ENCODE measurements at regions not wholly inside any gene's neighbourhood (a gene's known extent, or its start where the extent isn't known, plus 50 kb on each side); places are given as distances from the start of the nearest gene placed in this dataset.
"Not testable (repeated sequence)": the region's sequence is repeated elsewhere in the genome, so short reads cannot be mapped to it uniquely, and the experiment has no call there.

DNA sequence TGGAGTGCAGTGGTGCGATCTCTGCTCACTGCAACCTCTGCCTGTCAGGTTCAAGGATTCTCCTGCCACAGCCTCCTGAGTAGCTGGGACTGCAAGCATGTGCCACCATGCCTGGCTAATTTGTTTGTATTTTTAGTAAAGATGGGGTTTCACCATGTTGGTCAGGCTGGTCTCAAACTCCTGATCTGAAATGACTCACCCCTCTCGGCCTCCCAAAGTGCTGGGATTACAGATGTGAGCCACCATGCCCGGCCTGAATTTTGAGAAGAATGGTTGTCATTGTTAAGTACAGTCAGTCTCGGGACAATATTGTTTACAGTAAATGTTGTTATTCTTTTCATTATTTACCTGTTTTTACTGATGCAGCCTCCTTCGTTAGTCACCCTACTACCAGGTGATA is 1226.2 kb upstream of the TENM3 start:
- no peaks in the 10 kb centered on the region for H3K4me1 Mint-ChIP-seq (ENCODE audit: unreplicated experiment)
- TF ChIP-seq, protein P1, sequence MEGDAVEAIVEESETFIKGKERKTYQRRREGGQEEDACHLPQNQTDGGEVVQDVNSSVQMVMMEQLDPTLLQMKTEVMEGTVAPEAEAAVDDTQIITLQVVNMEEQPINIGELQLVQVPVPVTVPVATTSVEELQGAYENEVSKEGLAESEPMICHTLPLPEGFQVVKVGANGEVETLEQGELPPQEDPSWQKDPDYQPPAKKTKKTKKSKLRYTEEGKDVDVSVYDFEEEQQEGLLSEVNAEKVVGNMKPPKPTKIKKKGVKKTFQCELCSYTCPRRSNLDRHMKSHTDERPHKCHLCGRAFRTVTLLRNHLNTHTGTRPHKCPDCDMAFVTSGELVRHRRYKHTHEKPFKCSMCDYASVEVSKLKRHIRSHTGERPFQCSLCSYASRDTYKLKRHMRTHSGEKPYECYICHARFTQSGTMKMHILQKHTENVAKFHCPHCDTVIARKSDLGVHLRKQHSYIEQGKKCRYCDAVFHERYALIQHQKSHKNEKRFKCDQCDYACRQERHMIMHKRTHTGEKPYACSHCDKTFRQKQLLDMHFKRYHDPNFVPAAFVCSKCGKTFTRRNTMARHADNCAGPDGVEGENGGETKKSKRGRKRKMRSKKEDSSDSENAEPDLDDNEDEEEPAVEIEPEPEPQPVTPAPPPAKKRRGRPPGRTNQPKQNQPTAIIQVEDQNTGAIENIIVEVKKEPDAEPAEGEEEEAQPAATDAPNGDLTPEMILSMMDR (IDR thresholded peaks at IDR 0.05; ENCODE audit: unreplicated experiment) = no peak
- no peaks in the 10 kb centered on the region for H3K9me3 Mint-ChIP-seq (ENCODE audit: unreplicated experiment)
- no peaks in the 10 kb centered on the region for H3K36me3 Mint-ChIP-seq (ENCODE audit: low read depth, unreplicated experiment)
- no peak overlapping the region for H3K4me3 Mint-ChIP-seq (ENCODE audit: unreplicated experiment)
- DNase-seq (ENCODE audit: low spot score) = no peak
- H3K27ac Mint-ChIP-seq (ENCODE audit: unreplicated experiment) = no peak overlapping the region
- H3K27me3 Mint-ChIP-seq (ENCODE audit: unreplicated experiment) = no peaks in the 10 kb centered on the region

- no peaks in the 10 kb centered on the region for H3K4me1 Mint-ChIP-seq (ENCODE audit: unreplicated experiment)
- H3K27me3 Mint-ChIP-seq (ENCODE audit: unreplicated experiment) = no peaks in the 10 kb centered on the region
- H3K9me3 Mint-ChIP-seq (ENCODE audit: unreplicated experiment) = no peaks in the 10 kb centered on the region
- no peak overlapping the region for H3K4me3 Mint-ChIP-seq (ENCODE audit: unreplicated experiment)
- H3K36me3 Mint-ChIP-seq (ENCODE audit: low read depth, unreplicated experiment) = no peaks in the 10 kb centered on the region
- H3K27ac Mint-ChIP-seq (ENCODE audit: unreplicated experiment) = no peak overlapping the region
- TF ChIP-seq, protein P1 (IDR thresholded peaks at IDR 0.05; ENCODE audit: unreplicated experiment) = no peak
- DNase-seq (ENCODE audit: low spot score) = no peak
Observed at GRCh38 chr4:181018472-181018871, 1224.7 kb upstream of the TENM3 start.

DNA sequence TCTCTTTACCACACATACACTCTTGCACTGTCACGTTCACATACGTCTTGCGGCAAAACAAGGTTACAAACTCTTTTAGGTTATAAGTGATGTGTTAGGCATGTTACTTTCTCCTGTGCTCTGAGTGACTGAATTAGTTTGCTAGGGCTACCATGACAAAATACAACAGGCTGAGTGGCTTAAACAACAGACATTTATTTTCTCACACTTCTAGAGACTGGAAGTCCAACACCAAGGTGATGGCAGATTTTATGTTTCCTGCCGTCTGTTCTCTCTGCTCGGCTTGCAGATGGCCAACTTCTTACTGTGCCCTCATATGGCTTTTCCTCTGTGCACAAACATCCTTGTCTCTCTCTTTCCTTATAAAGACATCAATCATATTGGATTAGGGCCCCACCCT is 1224.3 kb upstream of the TENM3 start:
- Mint-ChIP-seq H3K9me3 (ENCODE audit: unreplicated experiment) (no peaks in the 10 kb centered on the region), H3K4me3 (ENCODE audit: unreplicated experiment) (no peak overlapping the region), H3K4me1 (ENCODE audit: unreplicated experiment) (no peaks in the 10 kb centered on the region), H3K27ac (ENCODE audit: unreplicated experiment) (no peak overlapping the region), H3K36me3 (ENCODE audit: low read depth, unreplicated experiment) (no peaks in the 10 kb centered on the region), H3K27me3 (ENCODE audit: unreplicated experiment) (no peaks in the 10 kb centered on the region)
- DNase-seq (ENCODE audit: low spot score) = no peak
- TF ChIP-seq, protein P1 (IDR thresholded peaks at IDR 0.05; ENCODE audit: unreplicated experiment) = no peak

DNA sequence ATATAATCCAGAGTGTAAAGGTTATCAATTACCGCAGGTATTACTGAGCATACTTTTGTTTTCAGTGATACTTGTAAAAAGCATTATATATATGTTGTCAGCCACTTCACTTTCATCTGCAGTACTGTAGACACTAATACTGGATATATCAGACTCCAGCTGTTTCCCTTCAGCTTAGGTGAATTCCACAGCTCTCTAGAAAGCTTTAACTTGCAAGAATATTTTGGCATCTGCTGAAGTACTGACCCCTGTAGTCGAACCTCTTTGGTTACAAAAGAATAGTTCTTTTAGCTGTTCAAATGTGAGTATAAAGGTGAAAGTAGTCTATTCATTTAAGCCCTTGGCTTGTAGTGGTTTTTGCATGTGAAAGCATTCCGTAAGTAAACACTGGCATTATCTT is 1222.7 kb upstream of the TENM3 start:
- Mint-ChIP-seq H3K27ac (ENCODE audit: unreplicated experiment) (no peak overlapping the region), H3K36me3 (ENCODE audit: low read depth, unreplicated experiment) (no peaks in the 10 kb centered on the region), H3K4me1 (ENCODE audit: unreplicated experiment) (no peaks in the 10 kb centered on the region), H3K27me3 (ENCODE audit: unreplicated experiment) (no peaks in the 10 kb centered on the region), H3K4me3 (ENCODE audit: unreplicated experiment) (no peak overlapping the region), H3K9me3 (ENCODE audit: unreplicated experiment) (no peaks in the 10 kb centered on the region)
- TF ChIP-seq, protein P1 (IDR thresholded peaks at IDR 0.05; ENCODE audit: unreplicated experiment) = no peak
- DNase-seq (ENCODE audit: low spot score) = no peak

DNA sequence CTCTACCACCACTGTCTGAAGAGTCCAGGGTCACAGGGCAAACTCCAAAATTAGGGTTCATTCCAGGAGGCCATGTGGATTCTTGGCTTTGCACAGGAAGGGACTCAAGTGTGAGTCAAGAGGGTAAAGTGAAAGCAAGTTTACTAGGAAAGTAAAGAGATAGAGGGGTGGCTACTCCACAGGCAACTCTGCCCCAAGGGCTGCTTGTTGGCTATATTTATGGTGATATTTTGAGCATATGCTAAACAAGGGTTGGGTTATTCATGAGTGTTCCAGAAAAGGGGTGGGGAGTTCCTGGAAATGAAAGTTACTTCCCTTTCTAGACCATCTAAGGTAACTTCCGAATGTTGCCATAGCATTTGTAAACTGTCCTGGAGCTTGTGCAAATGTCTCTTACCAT is 1222.0 kb upstream of the TENM3 start:
- Mint-ChIP-seq H3K4me3 (ENCODE audit: unreplicated experiment) (no peak overlapping the region), H3K36me3 (ENCODE audit: low read depth, unreplicated experiment) (no peaks in the 10 kb centered on the region), H3K27me3 (ENCODE audit: unreplicated experiment) (no peaks in the 10 kb centered on the region), H3K27ac (ENCODE audit: unreplicated experiment) (no peak overlapping the region), H3K4me1 (ENCODE audit: unreplicated experiment) (no peaks in the 10 kb centered on the region), H3K9me3 (ENCODE audit: unreplicated experiment) (no peaks in the 10 kb centered on the region)
- DNase-seq (ENCODE audit: low spot score) = no peak
- TF ChIP-seq, protein P1 (IDR thresholded peaks at IDR 0.05; ENCODE audit: unreplicated experiment) = no peak

DNA sequence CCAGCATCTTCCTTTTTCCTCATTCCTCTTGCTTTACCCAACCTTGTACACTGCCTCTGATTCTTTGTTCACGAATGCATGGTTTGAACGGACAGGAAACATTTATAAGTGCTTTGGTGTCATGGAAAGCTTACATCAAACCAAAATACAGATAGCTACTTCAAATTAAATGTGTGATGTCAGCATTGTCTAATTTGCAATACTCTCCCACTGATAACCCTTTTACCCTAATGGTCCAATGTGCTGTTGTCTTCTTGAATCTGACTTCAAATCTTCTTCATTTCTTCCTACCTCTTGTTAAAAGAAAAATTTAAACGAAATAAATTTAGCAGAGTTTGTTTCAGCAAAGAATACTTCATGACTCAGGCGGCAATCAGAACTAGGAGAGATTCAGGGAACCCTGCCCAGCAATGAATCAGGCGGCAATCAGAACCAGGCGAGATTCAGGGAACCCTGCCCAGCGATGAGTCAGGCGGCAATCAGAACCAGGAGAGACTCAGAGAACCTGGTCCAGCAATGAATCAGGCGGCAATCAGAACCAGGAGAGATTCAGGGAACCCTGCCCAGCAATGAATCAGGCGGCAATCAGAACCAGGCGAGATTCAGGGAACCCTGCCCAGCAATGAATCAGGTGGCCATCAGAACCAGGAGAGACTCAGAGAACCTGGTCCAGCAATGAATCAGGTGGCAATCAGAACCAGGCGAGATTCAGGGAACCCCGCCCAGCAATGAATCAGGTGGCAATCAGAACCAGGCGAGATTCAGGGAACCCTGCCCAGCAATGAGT is 1212.9 kb upstream of the TENM3 start:
- not testable (repeated sequence) for H3K4me1 Mint-ChIP-seq (ENCODE audit: unreplicated experiment); H3K27ac Mint-ChIP-seq (ENCODE audit: unreplicated experiment); H3K27me3 Mint-ChIP-seq (ENCODE audit: unreplicated experiment); DNase-seq (ENCODE audit: low spot score); H3K4me3 Mint-ChIP-seq (ENCODE audit: unreplicated experiment); H3K36me3 Mint-ChIP-seq (ENCODE audit: low read depth, unreplicated experiment); H3K9me3 Mint-ChIP-seq (ENCODE audit: unreplicated experiment)

Data from endothelial cell (in vitro differentiated cells).